Uterus (tissue), 3 donors: ENCODE measurements at regions not wholly inside any gene's neighbourhood (a gene's known extent, or its start where the extent isn't known, plus 50 kb on each side); places are given as distances from the start of the nearest gene placed in this dataset.

Source experiments
- DNase-seq, 2 donors: peaks; one replicate each; pipeline ENCODE4 v3.0.0-alpha.2; 2019 to 2020
- H3K27ac ChIP-seq, 2 donors: fragments of 200-600 bp; sonication (generic); 1 replicate in 1 of 2; 2 replicates in 1 of 2; pipeline ENCODE4 v1.5.1; 2016 to 2018
- H3K27me3 ChIP-seq, 2 donors: fragments of 200-600 bp; sonication (generic); one replicate each; pipeline ENCODE4 v1.5.1; 2018 to 2019; ENCODE audit warnings: control low read depth in 1 of 2
- H3K36me3 ChIP-seq, 2 donors: fragments of 200-600 bp; sonication (generic); one replicate each; pipeline ENCODE4 v1.5.1; 2019; ENCODE audit warnings: control low read depth in 1 of 2
- H3K4me1 ChIP-seq, 2 donors: fragments of 200-600 bp; sonication (generic); one replicate each; pipeline ENCODE4 v1.5.1; 2018 to 2019; ENCODE audit warnings: control low read depth in 1 of 2
- H3K4me3 ChIP-seq, 2 donors: fragments of 200-600 bp; sonication (generic); 1 replicate in 1 of 2; 2 replicates in 1 of 2; pipeline ENCODE4 v1.5.1; 2018 to 2019; ENCODE audit warnings: mild to moderate bottlenecking in 1 of 2
- H3K9me3 ChIP-seq, 2 donors: fragments of 200-600 bp; sonication (generic); one replicate each; pipeline ENCODE4 v1.5.1; 2019; ENCODE audit warnings: control low read depth in 1 of 2
- POLR2A ChIP-seq, 2 donors: fragments of 450-650 bp; IDR thresholded peaks; one replicate each; pipeline ENCODE4 v1.6.1; 2016; ENCODE audit warnings: antibody characterized with exemption in 2 of 2, mild to moderate bottlenecking in 1 of 2, moderate library complexity in 1 of 2
- intact Hi-C: fragments of 100-400 bp; cut with DNase I; formaldehyde crosslinking; loops from one replicate; pipeline ENCODE4 v1.15.1; 2023; ENCODE audit warnings: low total_unique reads
- TF ChIP-seq, protein P1 (sequence below), 4 experiments: fragments of 200-600 bp in 2 of 4; fragments of 450-650 bp in 2 of 4; sonication (generic) in 2 of 4; IDR thresholded peaks; one replicate each; pipeline ENCODE4 v1.5.1; 2016 to 2019; ENCODE audit warnings: antibody characterized with exemption in 4 of 4, mild to moderate bottlenecking in 2 of 4, moderate library complexity in 1 of 4
- donor health status: DM: yes; HTN: yes; CAD: no.

DNA sequence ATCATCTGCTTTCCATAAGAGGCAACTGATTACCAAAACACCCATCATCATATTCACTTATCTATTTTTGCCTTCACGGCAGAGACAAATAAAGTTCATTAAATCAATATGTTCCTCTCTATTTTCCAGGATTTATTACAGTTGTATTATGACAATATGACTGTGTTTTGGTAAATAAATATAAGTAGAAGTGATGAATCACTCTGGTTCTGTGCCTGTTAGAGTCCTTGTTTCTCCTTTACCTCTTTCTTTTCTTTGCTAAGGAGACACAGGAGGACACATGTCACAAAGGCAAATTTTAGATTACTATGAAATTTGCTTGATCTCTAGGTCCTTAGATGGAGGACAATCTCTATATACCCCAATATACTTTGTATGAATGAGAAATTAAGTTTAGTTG, 152.6 kb upstream of the PLSCR5 start:
- intact Hi-C loops: no loop called here
- no peaks in the 10 kb centered on the region for H3K36me3 ChIP-seq
- H3K27me3 ChIP-seq: no peaks in the 10 kb centered on the region
- no peaks in the 10 kb centered on the region for H3K4me1 ChIP-seq
- DNase-seq: no peak
- no peak overlapping the region for H3K4me3 ChIP-seq
- H3K27ac ChIP-seq: no peak overlapping the region
- TF ChIP-seq POLR2A (IDR thresholded peaks at IDR 0.05): no peak
- TF ChIP-seq, protein P1, sequence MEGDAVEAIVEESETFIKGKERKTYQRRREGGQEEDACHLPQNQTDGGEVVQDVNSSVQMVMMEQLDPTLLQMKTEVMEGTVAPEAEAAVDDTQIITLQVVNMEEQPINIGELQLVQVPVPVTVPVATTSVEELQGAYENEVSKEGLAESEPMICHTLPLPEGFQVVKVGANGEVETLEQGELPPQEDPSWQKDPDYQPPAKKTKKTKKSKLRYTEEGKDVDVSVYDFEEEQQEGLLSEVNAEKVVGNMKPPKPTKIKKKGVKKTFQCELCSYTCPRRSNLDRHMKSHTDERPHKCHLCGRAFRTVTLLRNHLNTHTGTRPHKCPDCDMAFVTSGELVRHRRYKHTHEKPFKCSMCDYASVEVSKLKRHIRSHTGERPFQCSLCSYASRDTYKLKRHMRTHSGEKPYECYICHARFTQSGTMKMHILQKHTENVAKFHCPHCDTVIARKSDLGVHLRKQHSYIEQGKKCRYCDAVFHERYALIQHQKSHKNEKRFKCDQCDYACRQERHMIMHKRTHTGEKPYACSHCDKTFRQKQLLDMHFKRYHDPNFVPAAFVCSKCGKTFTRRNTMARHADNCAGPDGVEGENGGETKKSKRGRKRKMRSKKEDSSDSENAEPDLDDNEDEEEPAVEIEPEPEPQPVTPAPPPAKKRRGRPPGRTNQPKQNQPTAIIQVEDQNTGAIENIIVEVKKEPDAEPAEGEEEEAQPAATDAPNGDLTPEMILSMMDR (IDR thresholded peaks at IDR 0.05): no peak
- H3K9me3 ChIP-seq: no peaks in the 10 kb centered on the region

DNA sequence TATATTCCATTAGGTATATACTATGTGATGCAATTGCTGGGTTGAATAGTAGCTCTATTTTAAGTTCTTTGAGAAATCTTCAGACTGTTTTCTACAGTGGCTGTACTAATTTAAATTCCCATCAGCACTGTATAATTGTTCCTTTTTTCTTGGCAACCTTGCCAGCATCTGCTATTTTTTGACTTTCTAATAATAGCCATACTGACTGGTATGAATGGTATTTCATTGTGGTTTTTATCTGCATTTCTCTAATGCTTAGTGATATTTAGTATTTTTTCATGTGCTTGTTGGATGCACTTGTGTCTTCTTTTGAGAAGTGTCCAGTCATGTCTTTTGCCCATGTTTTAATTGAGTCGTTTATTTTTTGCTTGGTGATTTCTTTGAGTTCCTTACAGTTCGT, 145.1 kb upstream of the PLSCR5 start:
- intact Hi-C loops: no loop called here
- TF ChIP-seq, protein P1 (IDR thresholded peaks at IDR 0.05): no peak
- TF ChIP-seq POLR2A (IDR thresholded peaks at IDR 0.05): no peak
- Histone ChIP-seq H3K4me1 (no peaks in the 10 kb centered on the region), H3K9me3 (no peaks in the 10 kb centered on the region), H3K27ac (no peak overlapping the region), H3K4me3 (no peak overlapping the region), H3K27me3 (no peaks in the 10 kb centered on the region), H3K36me3 (no peaks in the 10 kb centered on the region)
- DNase-seq: no peak

DNA sequence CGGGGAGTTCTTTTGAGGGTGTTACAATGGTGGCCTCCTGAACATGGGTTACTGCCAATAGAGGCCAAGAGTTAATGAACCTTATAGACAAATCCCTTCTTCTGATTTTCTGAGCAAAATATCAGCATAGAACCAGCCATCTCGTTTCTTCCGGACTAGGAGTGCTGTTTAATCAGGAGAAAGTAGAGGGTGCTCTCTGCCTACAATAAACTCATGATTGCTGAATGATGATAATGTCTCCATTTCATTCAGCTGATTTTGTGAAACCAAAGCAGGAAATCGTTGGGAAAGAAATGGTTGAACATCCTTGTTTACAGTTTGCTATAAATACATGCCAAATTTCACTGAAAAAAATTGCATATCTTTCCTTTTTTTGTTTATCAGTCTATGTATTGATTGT, 142.8 kb upstream of the PLSCR5 start:
- DNase-seq: no peak
- intact Hi-C loops: no loop called here
- no peak overlapping the region for H3K4me3 ChIP-seq

DNA sequence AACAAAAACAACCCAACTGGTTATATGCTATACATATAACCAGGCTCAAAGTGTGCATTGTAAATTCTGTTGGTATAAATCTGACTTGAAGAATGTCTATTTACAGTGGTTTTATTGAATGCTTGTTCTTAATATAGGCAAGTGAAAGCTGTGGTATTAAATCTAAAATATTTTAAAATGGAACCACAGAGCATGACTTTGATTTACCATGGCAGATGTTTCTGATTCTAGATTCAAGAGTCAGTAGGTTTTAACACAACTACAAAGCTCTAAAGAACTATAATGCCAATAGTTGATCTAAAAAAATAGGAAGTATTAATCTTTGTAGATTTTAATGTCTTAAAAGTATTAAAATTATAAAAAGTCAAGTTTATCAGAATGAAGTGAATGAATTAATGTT, 141.9 kb upstream of the PLSCR5 start:
- DNase-seq: no peak
- intact Hi-C loops: no loop called here
- H3K4me3 ChIP-seq: no peak overlapping the region
- no peaks in the 10 kb centered on the region for H3K9me3 ChIP-seq
- no peak overlapping the region for H3K27ac ChIP-seq
- H3K4me1 ChIP-seq: no peaks in the 10 kb centered on the region
- H3K36me3 ChIP-seq: no peaks in the 10 kb centered on the region
- TF ChIP-seq POLR2A (IDR thresholded peaks at IDR 0.05): no peak
- TF ChIP-seq, protein P1 (IDR thresholded peaks at IDR 0.05): no peak
- no peaks in the 10 kb centered on the region for H3K27me3 ChIP-seq

More for the DNA sequence above, 142.8 kb upstream of the PLSCR5 start:
- H3K9me3 ChIP-seq: no peaks in the 10 kb centered on the region
- TF ChIP-seq POLR2A (IDR thresholded peaks at IDR 0.05): no peak
- TF ChIP-seq, protein P1 (IDR thresholded peaks at IDR 0.05): no peak
- no peaks in the 10 kb centered on the region for H3K4me1 ChIP-seq
- H3K27ac ChIP-seq: no peak overlapping the region
- H3K27me3 ChIP-seq: no peaks in the 10 kb centered on the region
- no peaks in the 10 kb centered on the region for H3K36me3 ChIP-seq

DNA sequence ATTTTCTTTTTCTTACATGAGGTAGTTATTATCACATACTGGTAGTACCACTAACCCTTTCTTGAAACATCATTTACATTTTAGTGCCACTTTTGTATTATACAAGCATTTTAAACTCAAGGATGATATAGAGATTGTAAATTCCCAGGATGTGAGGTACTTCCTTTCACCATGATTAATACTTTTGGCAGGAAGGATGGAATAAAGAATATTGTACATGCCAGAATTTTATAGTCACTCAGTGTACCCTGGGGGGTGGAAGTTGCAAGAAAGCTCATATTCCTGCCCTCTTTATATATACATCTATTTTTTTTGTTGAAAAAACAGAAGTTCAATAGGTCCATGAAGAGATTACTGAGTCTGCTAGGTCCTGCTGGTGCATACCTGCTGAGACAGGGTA, 141.0 kb upstream of the PLSCR5 start:
- intact Hi-C loops: no loop called here
- H3K36me3 ChIP-seq: no peaks in the 10 kb centered on the region
- H3K4me3 ChIP-seq: no peak overlapping the region
- no peaks in the 10 kb centered on the region for H3K4me1 ChIP-seq
- no peak overlapping the region for H3K27ac ChIP-seq
- no peaks in the 10 kb centered on the region for H3K27me3 ChIP-seq
- DNase-seq: no peak
- H3K9me3 ChIP-seq: no peaks in the 10 kb centered on the region
- no peak for TF ChIP-seq POLR2A (IDR thresholded peaks at IDR 0.05)
- TF ChIP-seq, protein P1 (IDR thresholded peaks at IDR 0.05): no peak
